ENCODE measurements at regions not wholly inside any gene's neighbourhood (a gene's known extent, or its start where the extent isn't known, plus 50 kb on each side); places are given as distances from the start of the nearest gene placed in this dataset.

DNA sequence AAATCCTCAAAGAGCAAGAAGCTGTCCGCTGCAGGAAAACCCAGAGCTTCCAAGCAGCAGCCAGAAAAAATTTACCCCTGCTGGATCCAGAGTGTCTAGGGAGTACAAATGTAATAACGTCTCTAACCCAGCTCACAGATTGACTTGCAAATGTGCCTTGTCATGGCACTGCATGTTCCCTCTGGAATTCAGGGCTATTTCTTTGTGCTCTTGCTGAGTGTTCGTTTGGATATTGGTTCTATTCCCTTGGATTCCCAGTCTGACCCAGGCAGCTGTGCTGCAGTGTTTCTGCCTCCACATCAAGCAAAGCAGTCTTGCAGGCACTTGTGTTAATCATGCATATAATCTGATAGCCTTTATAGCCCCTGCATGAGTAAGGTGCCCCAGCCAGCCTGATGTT is 209.9 kb upstream of the GHITM start:
- TF ChIP-seq, protein P1, sequence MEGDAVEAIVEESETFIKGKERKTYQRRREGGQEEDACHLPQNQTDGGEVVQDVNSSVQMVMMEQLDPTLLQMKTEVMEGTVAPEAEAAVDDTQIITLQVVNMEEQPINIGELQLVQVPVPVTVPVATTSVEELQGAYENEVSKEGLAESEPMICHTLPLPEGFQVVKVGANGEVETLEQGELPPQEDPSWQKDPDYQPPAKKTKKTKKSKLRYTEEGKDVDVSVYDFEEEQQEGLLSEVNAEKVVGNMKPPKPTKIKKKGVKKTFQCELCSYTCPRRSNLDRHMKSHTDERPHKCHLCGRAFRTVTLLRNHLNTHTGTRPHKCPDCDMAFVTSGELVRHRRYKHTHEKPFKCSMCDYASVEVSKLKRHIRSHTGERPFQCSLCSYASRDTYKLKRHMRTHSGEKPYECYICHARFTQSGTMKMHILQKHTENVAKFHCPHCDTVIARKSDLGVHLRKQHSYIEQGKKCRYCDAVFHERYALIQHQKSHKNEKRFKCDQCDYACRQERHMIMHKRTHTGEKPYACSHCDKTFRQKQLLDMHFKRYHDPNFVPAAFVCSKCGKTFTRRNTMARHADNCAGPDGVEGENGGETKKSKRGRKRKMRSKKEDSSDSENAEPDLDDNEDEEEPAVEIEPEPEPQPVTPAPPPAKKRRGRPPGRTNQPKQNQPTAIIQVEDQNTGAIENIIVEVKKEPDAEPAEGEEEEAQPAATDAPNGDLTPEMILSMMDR (IDR thresholded peaks at IDR 0.05), result no peak
- TF ChIP-seq POLR2A (IDR thresholded peaks at IDR 0.05), result no peak

Measured in thyroid gland (tissue), 4 donors.